Lower leg skin (tissue), 3 donors: ENCODE measurements at regions not wholly inside any gene's neighbourhood (a gene's known extent, or its start where the extent isn't known, plus 50 kb on each side); places are given as distances from the start of the nearest gene placed in this dataset.

ENCODE experiments used
- POLR2A ChIP-seq, 2 donors: fragments of 450-650 bp; IDR thresholded peaks; one replicate each; pipeline ENCODE4 v1.6.1; 2016 to 2017; ENCODE audit warnings: antibody characterized with exemption in 2 of 2, mild to moderate bottlenecking in 1 of 2, moderate library complexity in 1 of 2
- TF ChIP-seq, protein P1 (sequence below), 3 donors: fragments of 450-650 bp; IDR thresholded peaks; one replicate each; pipeline ENCODE4 v1.5.1; 2016; ENCODE audit warnings: antibody characterized with exemption in 3 of 3, mild to moderate bottlenecking in 3 of 3, moderate library complexity in 2 of 3

DNA sequence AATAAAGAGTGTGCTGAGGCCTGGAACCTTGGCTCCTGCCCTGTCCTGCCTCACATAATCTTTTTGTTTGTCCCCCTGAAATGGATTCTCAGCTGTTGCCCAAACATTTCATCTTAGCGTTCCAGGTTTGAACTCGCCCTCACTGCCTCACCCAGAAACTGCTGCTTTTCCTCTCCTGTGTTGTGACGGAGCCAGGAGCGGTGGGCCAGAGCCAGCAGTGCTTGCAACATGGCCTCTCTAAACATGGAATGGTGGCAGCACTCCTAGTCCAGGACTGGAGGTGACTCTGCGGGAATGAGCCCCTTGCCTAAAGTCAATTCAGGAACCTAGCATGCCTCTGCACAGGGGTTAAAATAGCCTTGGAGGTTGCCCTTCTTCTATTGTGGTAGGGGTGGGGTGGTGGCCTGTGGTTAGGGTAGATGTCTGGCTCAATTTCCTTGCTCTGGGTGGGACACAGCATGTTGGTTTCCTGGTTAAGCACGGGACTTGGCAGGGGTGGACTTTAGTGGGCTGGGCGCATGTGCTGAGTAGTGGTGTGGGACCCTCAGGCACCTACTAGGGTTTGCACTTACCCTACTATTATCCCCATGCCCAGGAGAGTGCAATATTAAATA, 101.6 kb downstream of the SLC25A46 start:
- TF ChIP-seq, protein P1, sequence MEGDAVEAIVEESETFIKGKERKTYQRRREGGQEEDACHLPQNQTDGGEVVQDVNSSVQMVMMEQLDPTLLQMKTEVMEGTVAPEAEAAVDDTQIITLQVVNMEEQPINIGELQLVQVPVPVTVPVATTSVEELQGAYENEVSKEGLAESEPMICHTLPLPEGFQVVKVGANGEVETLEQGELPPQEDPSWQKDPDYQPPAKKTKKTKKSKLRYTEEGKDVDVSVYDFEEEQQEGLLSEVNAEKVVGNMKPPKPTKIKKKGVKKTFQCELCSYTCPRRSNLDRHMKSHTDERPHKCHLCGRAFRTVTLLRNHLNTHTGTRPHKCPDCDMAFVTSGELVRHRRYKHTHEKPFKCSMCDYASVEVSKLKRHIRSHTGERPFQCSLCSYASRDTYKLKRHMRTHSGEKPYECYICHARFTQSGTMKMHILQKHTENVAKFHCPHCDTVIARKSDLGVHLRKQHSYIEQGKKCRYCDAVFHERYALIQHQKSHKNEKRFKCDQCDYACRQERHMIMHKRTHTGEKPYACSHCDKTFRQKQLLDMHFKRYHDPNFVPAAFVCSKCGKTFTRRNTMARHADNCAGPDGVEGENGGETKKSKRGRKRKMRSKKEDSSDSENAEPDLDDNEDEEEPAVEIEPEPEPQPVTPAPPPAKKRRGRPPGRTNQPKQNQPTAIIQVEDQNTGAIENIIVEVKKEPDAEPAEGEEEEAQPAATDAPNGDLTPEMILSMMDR (IDR thresholded peaks at IDR 0.05), result no peak
- no peak for TF ChIP-seq POLR2A (IDR thresholded peaks at IDR 0.05)
